ENCODE measurements at regions not wholly inside any gene's neighbourhood (a gene's known extent, or its start where the extent isn't known, plus 50 kb on each side); places are given as distances from the start of the nearest gene placed in this dataset.
A peak's percentile ranks its signal among the peaks of the same experiment; 100 is the strongest.

DNA sequence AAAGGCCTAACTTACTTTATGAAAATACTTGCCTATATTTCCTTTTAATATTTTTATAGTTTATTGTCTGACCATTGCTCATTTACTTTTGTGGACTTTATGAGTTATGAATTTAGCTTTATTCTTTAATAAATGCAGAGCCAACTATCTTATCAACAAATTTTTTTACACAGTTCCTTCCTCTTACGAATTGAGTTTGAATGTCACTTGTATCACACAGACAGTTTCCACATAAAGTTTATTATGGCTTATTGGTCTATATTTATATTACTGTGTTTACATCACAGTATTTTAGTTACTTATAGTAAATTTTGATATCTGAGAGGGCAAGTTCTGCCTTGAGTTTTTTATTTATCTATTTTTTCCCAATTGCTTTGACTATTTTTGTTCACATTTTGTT lies 450.6 kb downstream of the C4orf33 start:
- Histone ChIP-seq H3K27me3 (no peaks in the 10 kb centered on the region), H3K36me3 (no peaks in the 10 kb centered on the region), H3K4me1 (peaks cover 0 to 4% (median 3%) of the 10 kb centered on the region in 3 donors), H3K27ac (peak overlapping the region in 1 of 4 donors; percentile 34), H3K4me3 (no peak overlapping the region), H3K9me3 (no peaks in the 10 kb centered on the region)
- FAIRE-seq: peak; percentile 41
- intact Hi-C loops (cut with DNase I): no loop called here
- WGBS, 2 donors: 8 to 13% methylated on average over 1 of the region's 1 CpG
- ATAC-seq: no peak
- no peak for DNase-seq
- TF ChIP-seq, protein P1, sequence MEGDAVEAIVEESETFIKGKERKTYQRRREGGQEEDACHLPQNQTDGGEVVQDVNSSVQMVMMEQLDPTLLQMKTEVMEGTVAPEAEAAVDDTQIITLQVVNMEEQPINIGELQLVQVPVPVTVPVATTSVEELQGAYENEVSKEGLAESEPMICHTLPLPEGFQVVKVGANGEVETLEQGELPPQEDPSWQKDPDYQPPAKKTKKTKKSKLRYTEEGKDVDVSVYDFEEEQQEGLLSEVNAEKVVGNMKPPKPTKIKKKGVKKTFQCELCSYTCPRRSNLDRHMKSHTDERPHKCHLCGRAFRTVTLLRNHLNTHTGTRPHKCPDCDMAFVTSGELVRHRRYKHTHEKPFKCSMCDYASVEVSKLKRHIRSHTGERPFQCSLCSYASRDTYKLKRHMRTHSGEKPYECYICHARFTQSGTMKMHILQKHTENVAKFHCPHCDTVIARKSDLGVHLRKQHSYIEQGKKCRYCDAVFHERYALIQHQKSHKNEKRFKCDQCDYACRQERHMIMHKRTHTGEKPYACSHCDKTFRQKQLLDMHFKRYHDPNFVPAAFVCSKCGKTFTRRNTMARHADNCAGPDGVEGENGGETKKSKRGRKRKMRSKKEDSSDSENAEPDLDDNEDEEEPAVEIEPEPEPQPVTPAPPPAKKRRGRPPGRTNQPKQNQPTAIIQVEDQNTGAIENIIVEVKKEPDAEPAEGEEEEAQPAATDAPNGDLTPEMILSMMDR (IDR thresholded peaks at IDR 0.05): no peak

DNA sequence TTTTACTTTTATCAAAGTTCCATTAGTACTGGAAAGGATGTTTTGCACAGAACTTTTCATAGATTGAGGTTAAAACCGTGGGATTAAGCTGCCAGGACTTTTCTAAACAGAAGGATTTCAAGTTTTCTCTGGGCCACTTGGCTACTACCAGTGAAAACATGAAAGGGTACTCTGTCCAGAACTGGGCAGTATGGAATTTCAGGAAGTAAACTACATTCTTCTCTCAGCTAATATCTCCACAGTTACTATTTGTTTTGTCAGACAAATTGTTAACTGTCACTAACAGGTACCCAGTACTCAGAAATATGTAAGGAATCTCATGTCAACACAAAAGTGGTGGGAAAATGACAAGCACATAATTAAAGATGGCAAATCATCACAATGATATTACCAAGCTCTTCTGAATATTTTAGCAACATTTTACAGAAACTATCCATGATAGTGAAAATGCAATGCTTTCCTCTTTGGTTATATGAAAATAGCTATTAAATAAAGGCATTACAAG lies 454.4 kb downstream of the C4orf33 start:
- intact Hi-C loops (cut with DNase I): no loop called here
- Histone ChIP-seq H3K27ac (no peak overlapping the region), H3K4me1 (peaks cover 0 to 4% (median 3%) of the 10 kb centered on the region in 3 donors), H3K4me3 (no peak overlapping the region), H3K36me3 (no peaks in the 10 kb centered on the region), H3K27me3 (no peaks in the 10 kb centered on the region), H3K9me3 (no peaks in the 10 kb centered on the region)
- FAIRE-seq: no peak
- TF ChIP-seq, protein P1 (IDR thresholded peaks at IDR 0.05): no peak
- 9 to 15% methylated on average over 1 of the region's 1 CpG for WGBS, 2 donors
- DNase-seq: no peak
- peak in 2 of 4 donors; percentile 55 to 77 for ATAC-seq

DNA sequence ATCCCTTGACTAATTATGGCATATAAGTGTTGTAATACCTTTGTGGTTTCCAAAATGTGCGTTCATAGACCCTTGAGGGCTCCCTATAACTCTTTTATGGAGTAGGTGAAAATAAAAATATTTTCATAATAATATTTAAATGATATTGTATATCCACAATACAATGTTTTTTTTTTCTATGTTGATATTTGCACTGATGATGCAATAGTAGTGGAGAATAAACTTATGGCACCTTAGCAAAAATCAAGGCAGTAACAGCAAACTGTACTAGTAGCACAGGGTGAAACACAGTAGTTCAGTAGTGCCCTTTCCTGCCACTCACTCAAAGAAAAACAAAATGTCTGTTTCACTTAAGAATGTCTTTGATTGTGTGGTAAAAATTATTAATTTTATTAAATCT lies 465.3 kb downstream of the C4orf33 start:
- no peak overlapping the region for H3K27ac ChIP-seq
- FAIRE-seq: no peak
- intact Hi-C loops (cut with DNase I): no loop called here
- ATAC-seq: no peak
- DNase-seq: no peak
- WGBS, 2 donors: 38% methylated on average over 1 of the region's 1 CpG
- TF ChIP-seq, protein P1 (IDR thresholded peaks at IDR 0.05): no peak
- H3K4me3 ChIP-seq: no peak overlapping the region
- no peaks in the 10 kb centered on the region for H3K36me3 ChIP-seq
- peaks cover 0 to 2% (median 0%) of the 10 kb centered on the region in 4 donors for H3K9me3 ChIP-seq
- H3K4me1 ChIP-seq: no peaks in the 10 kb centered on the region
- H3K27me3 ChIP-seq: no peaks in the 10 kb centered on the region

GRCh38 chr4:129561886-129562671 lies 466.1 kb downstream of the C4orf33 start:
- 75 to 86% methylated on average over 2 of the region's 2 CpGs for WGBS, 2 donors
- Histone ChIP-seq H3K27ac (no peak overlapping the region), H3K4me1 (no peaks in the 10 kb centered on the region), H3K36me3 (no peaks in the 10 kb centered on the region), H3K27me3 (no peaks in the 10 kb centered on the region), H3K4me3 (no peak overlapping the region), H3K9me3 (peaks cover 0 to 2% (median 0%) of the 10 kb centered on the region in 4 donors)
- intact Hi-C loops (cut with DNase I): no loop called here
- DNase-seq: no peak
- FAIRE-seq: no peak
- TF ChIP-seq, protein P1 (IDR thresholded peaks at IDR 0.05): no peak
- no peak for ATAC-seq

- H3K27me3 ChIP-seq: no peaks in the 10 kb centered on the region
- DNase-seq: no peak
- 75% methylated on average over 2 of the region's 2 CpGs for WGBS, 2 donors
- intact Hi-C loops (cut with DNase I): no loop called here
- H3K4me1 ChIP-seq: no peaks in the 10 kb centered on the region
- no peak overlapping the region for H3K27ac ChIP-seq
- no peak for FAIRE-seq
- ATAC-seq: no peak
- H3K36me3 ChIP-seq: no peaks in the 10 kb centered on the region
- H3K9me3 ChIP-seq: peaks cover 0 to 2% (median 0%) of the 10 kb centered on the region in 4 donors
- TF ChIP-seq, protein P1 (IDR thresholded peaks at IDR 0.05): no peak
- H3K4me3 ChIP-seq: no peak overlapping the region
Measured at GRCh38 chr4:129565214-129565613, 469.3 kb downstream of the C4orf33 start.

Data from pancreas (tissue), 10 donors.